K562 (cell line): ENCODE measurements at regions not wholly inside any gene's neighbourhood (a gene's known extent, or its start where the extent isn't known, plus 50 kb on each side); places are given as distances from the start of the nearest gene placed in this dataset.

ENCODE experiments used
- C11orf30 ChIP-seq: fragments of 450-650 bp; IDR thresholded peaks from 2 replicates; pipeline ENCODE4 v1.6.1; 2016; ENCODE audit warnings: low read depth, mild to moderate bottlenecking
- CHD2 ChIP-seq: IDR thresholded peaks from 2 replicates; pipeline ENCODE4 v1.6.1; 2011; ENCODE audit warnings: low read depth, low read length
- CTBP1 ChIP-seq: fragments of 450-650 bp; IDR thresholded peaks from 2 replicates; pipeline ENCODE4 v1.6.1; 2016; ENCODE audit warnings: borderline replicate concordance
- ESRRA ChIP-seq: fragments of 450-650 bp; IDR thresholded peaks from 2 replicates; pipeline ENCODE4 v1.6.1; 2014; ENCODE audit warnings: low read depth, mild to moderate bottlenecking, moderate library complexity, borderline replicate concordance
- ETS2 ChIP-seq: IDR thresholded peaks from 2 replicates; pipeline ENCODE4 v1.6.1; 2016; ENCODE audit warnings: borderline replicate concordance, missing genetic modification characterization, mild to moderate bottlenecking, moderate library complexity, missing compliant biosample characterization; ENCODE audit not compliant: poor library complexity, severe bottlenecking
- HNRNPK ChIP-seq: fragments of 200-400 bp; formaldehyde crosslinking; IDR thresholded peaks from one replicate; pipeline ENCODE4 v1.6.1; 2018; ENCODE audit warnings: mild to moderate bottlenecking, low read depth, low read length; ENCODE audit not compliant: poor library complexity, severe bottlenecking
- ID3 ChIP-seq, 2 experiments: fragments of 250-450 bp in 1 of 2; fragments of 450-650 bp in 1 of 2; sonication (Bioruptor Pico) in 1 of 2; IDR thresholded peaks; 2 replicates each; pipeline versions ENCODE4 v1.6.1 to v1.8.0; 2016 to 2021; ENCODE audit warnings: mild to moderate bottlenecking in 2 of 2, moderate library complexity in 2 of 2, missing compliant biosample characterization in 1 of 2, missing genetic modification characterization in 1 of 2
- JUN ChIP-seq, 2 experiments: sonication (generic) in 1 of 2; formaldehyde crosslinking in 1 of 2; IDR thresholded peaks; 2 replicates each; pipeline versions ENCODE4 v1.6.1 to v1.8.0; 2012 to 2022; ENCODE audit warnings: borderline replicate concordance in 2 of 2, mild to moderate bottlenecking in 2 of 2, improper control_type of control experiment in 1 of 2, low read depth in 1 of 2, low read length in 1 of 2, missing genetic modification reagents in 1 of 2
- KLF13 ChIP-seq: fragments of 450-650 bp; IDR thresholded peaks from 2 replicates; pipeline ENCODE4 v1.6.1; 2016; ENCODE audit warnings: missing genetic modification characterization, low read depth, mild to moderate bottlenecking, missing compliant biosample characterization, moderate library complexity, borderline replicate concordance
- L3MBTL2 ChIP-seq: fragments of 450-650 bp; IDR thresholded peaks from 2 replicates; pipeline ENCODE4 v1.6.1; 2016; ENCODE audit warnings: mild to moderate bottlenecking, moderate library complexity
- MECOM ChIP-seq: fragments of 250-450 bp; sonication (Bioruptor Pico); IDR thresholded peaks from 2 replicates; pipeline ENCODE4 v1.8.0; 2022; ENCODE audit warnings: inconsistent platforms
- PHTF2 ChIP-seq: fragments of 250-450 bp; sonication (Bioruptor Pico); IDR thresholded peaks from 2 replicates; pipeline ENCODE4 v1.5.0; 2021; ENCODE audit warnings: mild to moderate bottlenecking
- PRPF4 ChIP-seq: fragments of 200-400 bp; formaldehyde crosslinking; IDR thresholded peaks from one replicate; pipeline ENCODE4 v1.6.1; 2017; ENCODE audit warnings: low read length, low read depth, mild to moderate bottlenecking; ENCODE audit not compliant: insufficient read depth, poor library complexity, severe bottlenecking
- SIX5 ChIP-seq, 2 experiments: IDR thresholded peaks; 2 replicates each; pipeline ENCODE4 v1.6.1; 2011; ENCODE audit warnings: low read length in 2 of 2, borderline replicate concordance in 1 of 2, low read depth in 1 of 2, mild to moderate bottlenecking in 1 of 2, moderate library complexity in 1 of 2; ENCODE audit not compliant: insufficient read depth in 1 of 2
- SRSF7 ChIP-seq: fragments of 200-400 bp; formaldehyde crosslinking; optimal IDR thresholded peaks from 2 replicates; pipeline ENCODE3; 2017; ENCODE audit warnings: mild to moderate bottlenecking, low read depth, low read length
- USF2 ChIP-seq: sonication (generic); formaldehyde crosslinking; IDR thresholded peaks from 2 replicates; pipeline ENCODE4 v1.5.0; 2020; ENCODE audit warnings: missing genetic modification reagents
- YY1 ChIP-seq, 3 experiments: IDR thresholded peaks; 2 replicates each; pipeline ENCODE4 v1.6.1; 2011; ENCODE audit warnings: low read length in 2 of 3, mild to moderate bottlenecking in 2 of 3, moderate library complexity in 2 of 3, borderline replicate concordance in 1 of 3, control low read depth in 1 of 3, low read depth in 1 of 3; ENCODE audit not compliant: insufficient read depth in 3 of 3, insufficient replicate concordance in 2 of 3, control insufficient read depth in 1 of 3, insufficient read length in 1 of 3; ENCODE audit errors: extremely low read depth in 1 of 3
- ZBTB9 ChIP-seq: fragments of 450-650 bp; formaldehyde crosslinking; IDR thresholded peaks from 2 replicates; pipeline ENCODE4 v1.4.0; 2020; ENCODE audit warnings: mild to moderate bottlenecking, moderate library complexity
- ZNF134 ChIP-seq: fragments of 250-450 bp; sonication (Bioruptor Pico); conservative IDR thresholded peaks from 2 replicates; pipeline ENCODE4 v1.4.0; 2020
- ZNF589 ChIP-seq: fragments of 200-800 bp; sonication (Bioruptor generic); IDR thresholded peaks from 2 replicates; pipeline ENCODE4 v1.6.1; 2016; ENCODE audit warnings: low read depth, missing genetic modification characterization, missing compliant biosample characterization
- ZNF655 ChIP-seq: fragments of 250-450 bp; sonication (Bioruptor Pico); IDR thresholded peaks from 2 replicates; pipeline ENCODE4 v1.5.0; 2021

GRCh38 chr3:72185549-72186399 lies 400.8 kb upstream of the PROK2 start (continued):
- TF ChIP-seq YY1 (IDR thresholded peaks at IDR 0.05; ENCODE audit: borderline replicate concordance in 1 of 3, control insufficient read depth in 1 of 3, extremely low read depth in 1 of 3, insufficient read depth in 3 of 3, insufficient read length in 1 of 3, insufficient replicate concordance in 2 of 3, low read depth in 1 of 3, low read length in 2 of 3) (peak in 1 of 3 experiments; percentile 13), ZNF589 (CRISPR knock-in tag) (peak; percentile 67; the same call in 1 of the 2 replicates), L3MBTL2 (peak; percentile 96), JUN (IDR thresholded peaks at IDR 0.05; ENCODE audit: borderline replicate concordance, low read depth, low read length) (peak; percentile 73; the same call in 1 of the 2 replicates), JUN (CRISPR knock-in tag; IDR thresholded peaks at IDR 0.05; ENCODE audit: borderline replicate concordance) (no peak), USF2 (CRISPR knock-in tag) (no peak), ID3 (CRISPR knock-in tag; IDR thresholded peaks at IDR 0.05) (no peak), ID3 (tag; IDR thresholded peaks at IDR 0.05) (0 out of 2 replicates have a peak, but pooled peaks have one; percentile 41), ETS2 (tag) (no peak), ZNF134 (0 out of 2 replicates have a peak, but pooled peaks have one; percentile 35), CTBP1 (peak; percentile 83), SRSF7 (no peak), C11orf30 (peak; percentile 82), PRPF4 (no peak), PHTF2 (CRISPR knock-in tag) (no peak), ESRRA (peak; percentile 82), MECOM (CRISPR knock-in tag) (peak; percentile 83), ZNF655 (CRISPR knock-in tag) (no peak), CHD2 (no peak), HNRNPK (no peak), KLF13 (tag) (no peak), ZBTB9 (CRISPR knock-in tag) (no peak; the same call in 1 of the 2 replicates), SIX5 (IDR thresholded peaks at IDR 0.05; ENCODE audit: borderline replicate concordance in 1 of 2, insufficient read depth in 1 of 2, low read depth in 1 of 2, low read length in 2 of 2) (no peak)
